CMK (cell line): ENCODE measurements at regions not wholly inside any gene's neighbourhood (a gene's known extent, or its start where the extent isn't known, plus 50 kb on each side); places are given as distances from the start of the nearest gene placed in this dataset.
"Not testable (repeated sequence)": the region's sequence is repeated elsewhere in the genome, so short reads cannot be mapped to it uniquely, and the experiment has no call there.

Experiments used
- DNase-seq: peaks from one replicate; pipeline ENCODE4 v3.0.0-alpha.2; 2010; ENCODE audit warnings: low read depth

DNA sequence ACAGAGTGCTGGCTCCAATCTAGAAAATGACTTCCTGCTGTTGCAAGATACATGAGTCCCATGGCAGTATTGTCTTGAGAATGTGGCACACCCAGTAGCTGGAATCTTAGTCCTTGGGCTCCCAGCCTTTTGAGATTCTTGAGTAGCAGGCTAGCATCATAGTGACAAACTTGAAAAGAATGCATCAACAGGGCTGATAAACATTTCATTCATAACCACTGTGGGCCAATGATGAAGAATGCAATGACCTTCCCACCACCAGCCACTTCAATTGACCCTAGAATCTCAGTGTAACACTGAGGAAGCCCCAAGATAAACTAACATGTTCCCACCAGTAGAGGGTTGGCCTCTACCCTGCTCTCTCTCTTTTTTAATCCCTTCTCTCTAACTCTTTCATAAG is 329.3 kb downstream of the GBA3 start:
- no peak for DNase-seq

DNA sequence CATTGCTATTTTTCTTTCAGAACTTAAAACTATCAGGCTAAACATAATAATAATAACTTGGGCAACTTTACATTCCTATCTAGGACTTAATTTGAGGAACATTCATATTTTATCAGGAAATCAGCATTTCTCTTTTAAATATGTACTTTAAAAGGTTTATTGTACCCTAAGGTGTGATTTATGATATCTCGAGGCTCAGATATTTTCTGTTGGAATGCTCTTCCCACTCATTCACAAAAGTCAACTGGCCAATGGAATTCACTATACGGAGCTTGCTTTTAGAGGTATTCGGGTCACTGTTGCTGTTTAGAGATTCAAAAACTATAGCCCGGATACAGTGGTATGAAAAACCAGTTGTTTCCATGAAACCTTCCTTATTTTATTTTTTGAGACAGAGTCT is 328.3 kb downstream of the GBA3 start:
- no peak for DNase-seq

- DNase-seq: not testable (repeated sequence)
Measured at GRCh38 chr4:23020399-23020798, 327.7 kb downstream of the GBA3 start.

- DNase-seq: no peak
Measured at GRCh38 chr4:23016981-23017380, 324.2 kb downstream of the GBA3 start.

DNA sequence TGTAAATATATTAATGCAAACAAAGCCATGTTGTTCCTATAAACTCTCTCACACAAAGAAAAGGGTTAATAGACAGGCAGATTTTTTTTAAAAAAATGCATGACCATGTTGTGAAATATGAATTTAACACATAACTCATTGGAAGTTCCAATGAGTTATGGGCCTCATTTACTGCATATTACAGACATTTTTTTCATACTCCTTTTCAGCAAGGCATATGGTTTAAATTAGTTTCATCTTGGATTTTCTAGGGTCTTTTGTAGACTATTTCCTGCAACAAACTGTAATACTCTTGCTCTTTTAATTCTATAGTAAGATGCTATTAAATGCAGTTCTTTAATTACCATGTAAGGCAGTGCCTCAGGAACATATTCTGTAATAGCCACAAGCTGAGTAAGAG is 323.1 kb downstream of the GBA3 start:
- no peak for DNase-seq

- no peak for DNase-seq
Measured at GRCh38 chr4:23009093-23009492, 316.4 kb downstream of the GBA3 start.

- no peak for DNase-seq
Measured at GRCh38 chr4:23006756-23007155, 314.0 kb downstream of the GBA3 start.

DNA sequence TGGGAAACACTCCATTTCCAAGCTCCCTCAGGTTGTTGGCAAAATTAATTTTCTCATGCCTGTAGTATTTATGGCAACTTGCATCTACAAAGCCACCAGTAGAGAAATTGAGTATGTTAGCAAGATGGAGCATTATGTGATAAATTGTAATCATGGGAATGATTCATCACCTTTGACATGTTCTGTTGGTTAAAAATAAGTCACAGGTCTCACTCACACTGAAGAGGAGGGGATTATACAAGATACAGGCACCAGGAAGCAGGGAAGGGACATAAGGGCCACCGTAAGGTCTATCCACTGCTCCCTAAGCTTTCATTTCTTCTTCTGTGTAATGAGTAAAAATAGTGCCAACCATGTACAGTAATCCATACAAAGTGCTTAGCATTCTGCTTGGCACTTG is 313.0 kb downstream of the GBA3 start:
- no peak for DNase-seq

DNA sequence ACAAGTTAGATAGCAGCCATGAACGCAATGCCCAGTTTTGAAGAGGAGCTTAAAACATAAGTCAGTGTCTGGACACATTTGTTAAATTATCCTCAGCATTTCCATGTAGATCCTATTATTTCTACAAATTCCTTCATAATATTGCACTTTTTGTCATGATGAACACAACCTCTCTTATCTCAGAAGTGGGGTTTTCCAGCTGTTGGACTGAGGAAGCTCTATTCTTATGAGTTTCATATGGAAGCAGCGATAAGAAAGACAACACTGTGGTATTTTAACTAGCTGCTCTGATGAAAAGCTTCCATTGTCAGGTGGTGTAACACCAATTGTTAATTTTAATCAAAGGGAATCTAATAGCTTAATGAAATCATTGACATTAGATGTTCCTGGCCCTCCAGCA is 308.7 kb downstream of the GBA3 start:
- DNase-seq: peak; percentile 41

- no peak for DNase-seq
Measured at GRCh38 chr4:22999419-22999818, 306.7 kb downstream of the GBA3 start.

DNA sequence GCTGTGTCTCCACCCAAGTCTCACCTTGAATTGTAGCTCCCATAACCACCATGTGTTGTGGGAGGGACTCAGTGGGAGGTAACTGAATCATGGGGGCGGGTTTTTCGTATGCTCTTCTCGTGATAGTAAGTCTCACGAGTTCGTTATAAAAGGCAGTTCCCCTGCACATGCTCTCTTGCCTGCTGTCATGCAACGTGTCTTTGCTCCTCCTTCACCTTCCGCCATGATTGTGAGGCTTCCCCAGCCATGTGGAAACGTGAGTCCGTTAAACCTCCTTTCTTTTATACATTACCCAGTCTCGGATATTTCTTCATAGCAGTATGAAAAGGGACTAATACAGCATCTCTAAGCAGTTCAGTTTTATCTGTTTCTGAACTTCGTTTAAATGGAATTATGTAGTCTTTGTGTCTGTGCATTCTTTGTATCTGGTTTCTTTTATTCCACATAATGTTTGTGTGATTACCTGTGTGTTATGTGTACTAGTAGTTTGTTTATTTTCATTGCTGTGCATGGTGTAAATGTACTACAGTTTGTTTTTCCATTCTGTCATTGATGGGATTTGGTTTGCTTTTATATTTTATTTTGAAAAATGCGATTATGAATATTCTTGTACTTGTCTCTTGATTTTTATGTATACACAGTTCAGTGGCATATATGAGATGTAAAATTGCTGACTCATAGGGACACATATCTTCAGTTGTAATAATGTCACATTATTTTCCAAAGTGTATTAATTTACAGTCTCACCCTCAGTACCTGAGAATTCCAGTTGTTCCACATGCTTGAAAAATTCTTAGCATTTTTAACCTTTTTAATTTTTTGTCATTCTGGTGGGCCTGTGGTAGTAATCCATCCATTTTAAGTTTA is 304.9 kb downstream of the GBA3 start:
- no peak for DNase-seq

- no peak for DNase-seq
Measured at GRCh38 chr4:22991576-22991975, 298.8 kb downstream of the GBA3 start.

GRCh38 chr4:22988526-22988925 is 295.8 kb downstream of the GBA3 start:
- no peak for DNase-seq

GRCh38 chr4:22987870-22988269 is 295.1 kb downstream of the GBA3 start:
- no peak for DNase-seq

DNA sequence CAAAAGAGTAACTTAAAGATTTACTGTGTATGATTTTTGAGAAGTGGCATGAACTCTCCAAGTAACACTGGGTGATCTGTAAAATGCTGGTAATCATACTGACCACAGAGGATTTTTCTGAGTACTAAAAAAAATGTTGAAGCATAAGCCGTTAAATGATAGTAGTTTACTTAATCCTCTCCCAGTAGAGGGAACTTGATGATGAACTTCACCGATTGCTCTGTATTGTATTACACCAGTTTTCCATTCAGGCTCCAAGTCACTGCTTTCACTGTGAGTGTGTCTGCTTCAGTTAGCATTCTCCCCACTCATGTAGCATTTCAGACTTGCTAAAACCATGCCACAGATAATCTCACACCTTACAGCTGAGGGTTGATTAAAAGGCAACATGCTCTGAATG is 294.1 kb downstream of the GBA3 start:
- DNase-seq: no peak

DNA sequence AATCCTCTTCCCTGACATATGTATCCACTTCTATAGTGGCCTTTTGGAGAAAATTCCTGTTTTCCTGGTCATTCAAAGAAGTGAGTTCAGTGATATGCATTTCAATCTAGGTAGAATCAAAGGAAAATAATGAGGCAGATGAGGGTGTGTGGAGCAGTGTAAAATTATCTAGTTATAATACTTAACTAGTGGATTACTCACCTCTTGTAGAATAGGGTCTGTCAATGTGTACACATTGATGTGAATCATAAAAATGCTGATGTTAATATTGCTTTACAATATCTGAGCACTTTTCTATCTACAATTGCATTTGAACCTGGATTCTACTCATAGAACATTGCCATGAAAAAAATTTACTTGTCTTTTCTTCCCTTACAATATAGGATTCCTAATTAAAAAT is 293.5 kb downstream of the GBA3 start:
- DNase-seq: no peak

GRCh38 chr4:22984390-22984789 is 291.7 kb downstream of the GBA3 start:
- DNase-seq: no peak

DNA sequence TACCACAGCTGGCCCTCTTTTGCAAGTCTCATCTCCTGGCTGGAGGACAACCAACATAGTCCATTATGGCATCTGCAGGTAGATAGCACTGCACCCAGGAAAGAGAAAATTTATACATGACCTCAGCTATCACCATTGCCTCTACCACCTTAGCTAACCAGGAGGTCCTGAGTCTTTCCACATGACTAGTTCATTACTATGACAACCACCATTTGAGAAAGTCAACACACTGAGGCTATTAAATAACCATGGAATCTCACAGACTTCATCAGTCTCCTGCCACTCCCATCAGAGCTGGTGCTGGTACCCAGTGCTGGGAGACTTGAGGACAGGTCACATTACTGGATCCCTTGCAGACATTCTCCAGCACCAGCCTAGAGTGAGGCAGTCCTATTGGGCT is 285.9 kb downstream of the GBA3 start:
- DNase-seq: no peak

DNA sequence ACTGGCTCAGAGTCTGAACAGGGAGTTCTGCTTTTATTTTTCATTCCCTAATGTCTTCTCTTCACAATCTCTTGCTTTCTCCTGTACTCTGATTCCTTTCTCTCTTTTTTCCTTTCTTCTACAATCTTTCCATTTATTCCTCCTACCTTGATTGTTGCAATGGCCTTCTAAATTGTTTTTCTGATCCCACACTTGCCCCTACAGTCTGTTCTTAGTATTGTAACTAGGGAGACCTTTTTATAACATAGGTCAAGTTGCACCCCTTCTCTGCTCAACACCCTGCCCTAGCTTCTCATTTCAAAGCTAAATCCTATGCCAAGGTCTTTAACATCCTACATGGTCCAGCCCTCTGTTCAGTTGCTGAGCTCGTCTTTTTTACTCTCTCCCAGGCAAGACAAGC is 277.9 kb downstream of the GBA3 start:
- no peak for DNase-seq

DNA sequence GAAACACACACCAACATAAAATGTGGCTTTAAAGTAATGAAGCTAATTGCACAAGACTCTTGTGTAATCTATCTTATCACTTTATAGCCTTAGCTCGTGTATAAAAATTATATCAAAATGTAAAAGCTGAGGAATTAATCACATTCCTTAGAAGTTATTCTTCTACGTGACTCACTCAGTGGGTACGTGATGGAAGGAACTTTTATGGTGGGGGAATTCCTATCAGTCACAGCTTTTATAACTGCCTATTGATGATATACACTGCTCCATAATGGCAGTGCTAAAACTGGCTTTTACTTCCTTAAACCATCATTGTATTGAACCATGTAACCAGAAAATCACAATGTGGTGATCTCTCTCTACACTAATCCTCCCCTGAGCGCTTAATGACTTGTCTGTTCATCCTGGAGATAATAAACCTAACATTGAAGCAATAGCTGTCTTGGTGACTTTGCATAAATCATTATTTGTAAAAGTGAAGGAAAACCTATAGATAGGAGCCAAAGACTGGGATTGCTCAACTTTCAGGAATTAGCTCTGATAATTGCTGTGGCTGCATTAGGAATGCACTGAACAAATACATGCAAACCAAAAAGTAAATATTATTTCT is 276.7 kb downstream of the GBA3 start:
- no peak for DNase-seq

GRCh38 chr4:22962295-22962694 is 269.6 kb downstream of the GBA3 start:
- DNase-seq: no peak

DNA sequence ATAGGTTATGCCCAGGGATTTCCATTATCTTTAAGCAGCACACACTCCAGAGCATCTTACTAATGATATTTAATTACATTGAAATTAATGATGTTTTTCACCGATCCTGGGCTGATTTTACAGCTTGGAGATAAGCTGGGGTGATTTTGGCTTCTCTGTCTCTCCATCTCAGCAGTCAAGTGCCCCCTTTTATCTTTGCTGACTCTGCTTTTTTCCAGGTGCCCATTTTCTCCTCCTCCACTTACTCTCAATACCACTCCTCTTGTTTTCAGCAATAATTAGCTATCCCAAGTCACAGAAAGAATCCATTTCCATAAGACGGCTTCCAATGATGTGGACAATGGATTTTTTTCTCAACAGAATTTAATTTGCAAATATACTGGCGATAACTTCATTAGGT is 266.7 kb downstream of the GBA3 start:
- DNase-seq: no peak

DNA sequence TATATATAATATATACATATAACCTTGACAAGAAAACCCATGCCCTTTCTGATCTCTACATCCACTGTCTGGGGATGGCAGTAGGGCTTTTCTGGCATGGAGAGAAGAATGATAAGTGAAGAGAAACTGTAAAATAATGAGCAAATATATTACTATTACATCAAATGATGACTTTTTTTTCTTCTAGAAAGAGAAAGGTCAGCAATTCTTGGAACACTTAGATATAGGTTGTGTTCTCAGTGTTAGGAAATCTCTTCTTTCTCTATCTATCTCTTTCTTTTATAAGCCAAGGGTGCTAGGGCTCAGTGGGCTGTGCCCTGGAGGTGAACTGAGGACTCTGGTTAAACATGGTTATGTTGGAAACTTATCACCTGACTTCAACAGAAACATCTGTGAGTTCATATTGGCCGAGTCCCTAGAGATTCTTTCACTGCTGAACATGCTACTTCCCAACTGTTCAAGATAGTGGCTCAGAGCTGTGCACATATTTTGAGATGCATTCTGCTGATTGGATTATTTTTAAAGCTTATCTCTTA is 265.1 kb downstream of the GBA3 start:
- no peak for DNase-seq
